Transverse colon (tissue), 4 donors: ENCODE measurements at regions not wholly inside any gene's neighbourhood (a gene's known extent, or its start where the extent isn't known, plus 50 kb on each side); places are given as distances from the start of the nearest gene placed in this dataset.

Experiments used
- DNase-seq: peaks from one replicate; pipeline ENCODE4 v3.0.0-alpha.2; 2019
- H3K27ac ChIP-seq, 4 donors: fragments of 200-600 bp; sonication (generic); 2 replicates each; pipeline ENCODE4 v1.5.1; 2016 to 2018; ENCODE audit warnings: inconsistent platforms in 4 of 4
- H3K27me3 ChIP-seq: fragments of 200-600 bp; sonication (generic); 2 replicates; pipeline ENCODE4 v1.5.1; 2017; ENCODE audit warnings: inconsistent platforms
- H3K36me3 ChIP-seq, 4 donors: fragments of 200-600 bp; sonication (generic); 2 replicates each; pipeline ENCODE4 v1.5.1; 2017 to 2019; ENCODE audit warnings: inconsistent platforms in 4 of 4
- H3K4me1 ChIP-seq, 4 donors: fragments of 200-600 bp; sonication (generic); 2 replicates each; pipeline ENCODE4 v1.5.1; 2017 to 2020; ENCODE audit warnings: inconsistent platforms in 4 of 4
- H3K4me3 ChIP-seq, 4 donors: fragments of 200-600 bp; sonication (generic); 1 replicate in 1 of 4; 2 replicates in 3 of 4; pipeline versions ENCODE4 v1.5.1 to v1.6.1; 2017 to 2019; ENCODE audit warnings: inconsistent platforms in 4 of 4
- H3K9me3 ChIP-seq, 2 donors: fragments of 200-600 bp; sonication (generic); 2 replicates each; pipeline ENCODE4 v1.5.1; 2017 to 2019; ENCODE audit warnings: inconsistent platforms in 2 of 2
- CTCF ChIP-seq, 5 experiments: fragments of 200-600 bp in 3 of 5; fragments of 450-650 bp in 2 of 5; sonication (generic) in 3 of 5; IDR thresholded peaks; 1 replicate in 2 of 5; 2 replicates in 3 of 5; pipeline ENCODE4 v1.5.1; 2016 to 2017; ENCODE audit warnings: antibody characterized with exemption in 5 of 5, inconsistent platforms in 3 of 5, mild to moderate bottlenecking in 2 of 5, moderate library complexity in 1 of 5
- EP300 ChIP-seq: sonication (generic); formaldehyde crosslinking; IDR thresholded peaks from one replicate; pipeline ENCODE4 v1.6.1; 2017; ENCODE audit warnings: antibody characterized with exemption, low read depth
- POLR2A ChIP-seq: fragments of 450-650 bp; IDR thresholded peaks from one replicate; pipeline ENCODE4 v1.6.1; 2016; ENCODE audit warnings: antibody characterized with exemption, mild to moderate bottlenecking, moderate library complexity
- POLR2AphosphoS5 ChIP-seq, 3 donors: sonication (generic); formaldehyde crosslinking; IDR thresholded peaks; one replicate each; pipeline ENCODE4 v1.6.1; 2016; ENCODE audit warnings: antibody characterized with exemption in 3 of 3
- WGBS, 2 donors: methylation state at CpG; one replicate each; pipeline ENCODE4 v1.1.5; 2018; ENCODE audit warnings: low coverage in 1 of 2; 5-methylcytosine and 5-hydroxymethylcytosine counted together
- in situ Hi-C, 4 donors: fragments of 200-750 bp; cut with MboI; loops; one replicate each; pipeline versions ENCODE4 v1.15.0 to v1.15.1; 2017; ENCODE audit warnings: low sequenced_read_pairs in 3 of 4, low pct_ligation_motif_present in 1 of 4, low pct_unique_long_range_greater_than_20kb in 1 of 4
- intact Hi-C: fragments of 100-400 bp; cut with DNase I; formaldehyde crosslinking; loops from one replicate; pipeline ENCODE4 v1.15.1; 2023; ENCODE audit warnings: low total_unique reads

- no peaks in the 10 kb centered on the region for H3K27me3 ChIP-seq
- no peak overlapping the region for H3K27ac ChIP-seq
- TF ChIP-seq CTCF (IDR thresholded peaks at IDR 0.05), result no peak
- no peak for TF ChIP-seq POLR2AphosphoS5 (IDR thresholded peaks at IDR 0.05)
- no peak for TF ChIP-seq EP300
- TF ChIP-seq POLR2A, result no peak
- in situ Hi-C loops (no loop called here), intact Hi-C loops (no loop called here)
- no peak for DNase-seq
- 72 to 90% methylated on average over 2 of the region's 2 CpGs for WGBS, 2 donors
- H3K4me3 ChIP-seq, result no peak overlapping the region
- no peaks in the 10 kb centered on the region for H3K4me1 ChIP-seq
- no peaks in the 10 kb centered on the region for H3K36me3 ChIP-seq
- H3K9me3 ChIP-seq, result no peaks in the 10 kb centered on the region
Observed at GRCh38 chr7:81014266-81014665, 95.4 kb upstream of the SEMA3C start.

GRCh38 chr7:81013083-81013817, 94.4 kb upstream of the SEMA3C start:
- Histone ChIP-seq H3K9me3 (no peaks in the 10 kb centered on the region), H3K27me3 (no peaks in the 10 kb centered on the region), H3K27ac (no peak overlapping the region), H3K4me3 (no peak overlapping the region), H3K36me3 (no peaks in the 10 kb centered on the region), H3K4me1 (no peaks in the 10 kb centered on the region)
- TF ChIP-seq POLR2AphosphoS5 (IDR thresholded peaks at IDR 0.05) (no peak), EP300 (no peak), POLR2A (no peak), CTCF (IDR thresholded peaks at IDR 0.05) (no peak)
- DNase-seq, result no peak
- intact Hi-C loops, result no loop called here
- WGBS, 2 donors, result 36 to 42% methylated on average over 2 of the region's 2 CpGs
- in situ Hi-C loops, result no loop called here

GRCh38 chr7:81008901-81009300, 90.0 kb upstream of the SEMA3C start:
- Histone ChIP-seq H3K36me3 (no peaks in the 10 kb centered on the region), H3K27ac (no peak overlapping the region), H3K27me3 (no peaks in the 10 kb centered on the region), H3K4me3 (no peak overlapping the region), H3K4me1 (no peaks in the 10 kb centered on the region), H3K9me3 (no peaks in the 10 kb centered on the region)
- intact Hi-C loops, result no loop called here
- WGBS, 2 donors, result 72 to 83% methylated on average over 4 of the region's 4 CpGs
- in situ Hi-C loops, result no loop called here
- TF ChIP-seq EP300 (no peak), CTCF (IDR thresholded peaks at IDR 0.05) (no peak), POLR2A (no peak), POLR2AphosphoS5 (IDR thresholded peaks at IDR 0.05) (no peak)
- no peak for DNase-seq

- 64 to 72% methylated on average over 2 of the region's 2 CpGs for WGBS, 2 donors
- intact Hi-C loops, result no loop called here
- DNase-seq, result no peak
- TF ChIP-seq CTCF (IDR thresholded peaks at IDR 0.05) (no peak), POLR2A (no peak), EP300 (no peak), POLR2AphosphoS5 (IDR thresholded peaks at IDR 0.05) (no peak)
- no peaks in the 10 kb centered on the region for H3K4me1 ChIP-seq
- no peaks in the 10 kb centered on the region for H3K27me3 ChIP-seq
- in situ Hi-C loops, result no loop called here
- no peak overlapping the region for H3K27ac ChIP-seq
- H3K9me3 ChIP-seq, result no peaks in the 10 kb centered on the region
- no peaks in the 10 kb centered on the region for H3K36me3 ChIP-seq
- no peak overlapping the region for H3K4me3 ChIP-seq
Observed at GRCh38 chr7:81007051-81007450, 88.2 kb upstream of the SEMA3C start.
